NB4 (cell line): ENCODE measurements at regions not wholly inside any gene's neighbourhood (a gene's known extent, or its start where the extent isn't known, plus 50 kb on each side); places are given as distances from the start of the nearest gene placed in this dataset.

Source experiments
- CTCF ChIP-seq: IDR thresholded peaks from one replicate; pipeline ENCODE4 v1.5.1; 2012; ENCODE audit warnings: low read depth, low read length
- MAX ChIP-seq: IDR thresholded peaks from 2 replicates; pipeline ENCODE4 v1.6.1; 2011; ENCODE audit warnings: low read depth, low read length
- MYC ChIP-seq: IDR thresholded peaks from 2 replicates; pipeline ENCODE4 v1.6.1; 2011; ENCODE audit warnings: low read depth, low read length
- POLR2A ChIP-seq: IDR thresholded peaks from 2 replicates; pipeline ENCODE4 v1.6.1; 2011; ENCODE audit warnings: mild to moderate bottlenecking; ENCODE audit not compliant: insufficient read length; ENCODE audit errors: extremely low read depth

- no peak for TF ChIP-seq CTCF
- TF ChIP-seq POLR2A: no peak
- no peak for TF ChIP-seq MYC
- no peak for TF ChIP-seq MAX
Measured at GRCh38 chr9:95666096-95666784, 149.5 kb upstream of the PTCH1 start.
